Liver (tissue), 8 donors: ENCODE measurements at regions not wholly inside any gene's neighbourhood (a gene's known extent, or its start where the extent isn't known, plus 50 kb on each side); places are given as distances from the start of the nearest gene placed in this dataset.

ENCODE experiments used
- DNase-seq: peaks from one replicate; pipeline ENCODE4 v3.0.0-alpha.2; 2017; ENCODE audit warnings: low spot score
- H3K27ac ChIP-seq, 2 donors: one replicate each; pipeline ENCODE4 v1.7.0; 2013; ENCODE audit warnings: inconsistent platforms in 2 of 2, low read length in 2 of 2, control low read depth in 1 of 2, low read depth in 1 of 2, mild to moderate bottlenecking in 1 of 2
- H3K27me3 ChIP-seq, 4 donors: one replicate each; pipeline versions ENCODE4 v1.6.1 to v1.7.0; 2013; ENCODE audit warnings: low read length in 3 of 4, inconsistent platforms in 1 of 4, mild to moderate bottlenecking in 1 of 4, moderate library complexity in 1 of 4; ENCODE audit not compliant: control insufficient read depth in 4 of 4, insufficient read depth in 4 of 4
- H3K36me3 ChIP-seq, 4 donors: one replicate each; pipeline versions ENCODE4 v1.6.1 to v1.7.0; 2013; ENCODE audit warnings: low read length in 3 of 4, mild to moderate bottlenecking in 3 of 4, low read depth in 1 of 4, moderate library complexity in 1 of 4; ENCODE audit not compliant: control insufficient read depth in 4 of 4, insufficient read depth in 3 of 4
- H3K4me1 ChIP-seq, 4 donors: one replicate each; pipeline versions ENCODE4 v1.6.1 to v1.7.0; 2013; ENCODE audit warnings: low read length in 3 of 4, mild to moderate bottlenecking in 3 of 4, moderate library complexity in 1 of 4; ENCODE audit not compliant: control insufficient read depth in 4 of 4, insufficient read depth in 4 of 4
- H3K4me3 ChIP-seq, 3 donors: one replicate each; pipeline versions ENCODE4 v1.6.1 to v1.7.0; 2013; ENCODE audit warnings: low read length in 3 of 3, control low read depth in 1 of 3, low read depth in 1 of 3, mild to moderate bottlenecking in 1 of 3
- H3K9ac ChIP-seq, 2 donors: one replicate each; pipeline ENCODE4 v1.7.0; 2013; ENCODE audit warnings: low read length in 2 of 2, mild to moderate bottlenecking in 2 of 2, moderate library complexity in 2 of 2, control low read depth in 1 of 2, low read depth in 1 of 2
- H3K9me3 ChIP-seq, 4 donors: one replicate each; pipeline versions ENCODE4 v1.6.1 to v1.7.0; 2013; ENCODE audit warnings: low read length in 3 of 4; ENCODE audit not compliant: control insufficient read depth in 4 of 4
- EGR1 ChIP-seq, 2 donors: IDR thresholded peaks; 2 replicates each; pipeline ENCODE4 v1.6.1; 2016 to 2018; ENCODE audit warnings: antibody characterized with exemption in 2 of 2, low read depth in 2 of 2
- FOXA2 ChIP-seq: IDR thresholded peaks from 2 replicates; pipeline ENCODE4 v1.6.1; 2016; ENCODE audit warnings: antibody characterized with exemption
- GABPA ChIP-seq, 2 donors: IDR thresholded peaks in 1 of 2; conservative IDR thresholded peaks in 1 of 2; 2 replicates each; pipeline ENCODE4 v1.6.1; 2016; ENCODE audit warnings: antibody characterized with exemption in 2 of 2, mild to moderate bottlenecking in 1 of 2, moderate library complexity in 1 of 2
- JUND ChIP-seq, 2 donors: IDR thresholded peaks; 2 replicates each; pipeline ENCODE4 v1.6.1; 2016; ENCODE audit warnings: antibody characterized with exemption in 2 of 2
- NR2F2 ChIP-seq: IDR thresholded peaks from 2 replicates; pipeline ENCODE4 v1.6.1; 2016; ENCODE audit warnings: antibody characterized with exemption
- RAD21 ChIP-seq, 2 donors: IDR thresholded peaks; 2 replicates each; pipeline ENCODE4 v1.6.1; 2016; ENCODE audit warnings: antibody characterized with exemption in 2 of 2, mild to moderate bottlenecking in 2 of 2
- RXRA ChIP-seq, 2 donors: IDR thresholded peaks; 2 replicates each; pipeline ENCODE4 v1.6.1; 2017 to 2018; ENCODE audit warnings: antibody characterized with exemption in 2 of 2, mild to moderate bottlenecking in 1 of 2
- SP1 ChIP-seq: IDR thresholded peaks from 2 replicates; pipeline ENCODE4 v1.6.1; 2018; ENCODE audit warnings: antibody characterized with exemption, mild to moderate bottlenecking
- TAF1 ChIP-seq: conservative IDR thresholded peaks from 2 replicates; pipeline ENCODE4 v1.6.1; 2016; ENCODE audit warnings: antibody characterized with exemption, mild to moderate bottlenecking
- YY1 ChIP-seq: IDR thresholded peaks from 2 replicates; pipeline ENCODE4 v1.6.1; 2016; ENCODE audit warnings: antibody characterized with exemption, mild to moderate bottlenecking
- WGBS: extraction: QIAGEN DNeasy Blood & Tissue Kit; methylation state at CpG from one replicate; pipeline ENCODE4 v1.1.7; 2013; 5-methylcytosine and 5-hydroxymethylcytosine counted together
- TF ChIP-seq, protein P1 (sequence below): IDR thresholded peaks from 2 replicates; pipeline ENCODE4 v1.6.1; 2016; ENCODE audit warnings: antibody characterized with exemption
- TF ChIP-seq, protein P2 (sequence below): IDR thresholded peaks from 2 replicates; pipeline ENCODE4 v1.6.1; 2016; ENCODE audit warnings: antibody characterized with exemption
- TF ChIP-seq, protein P3 (sequence below): IDR thresholded peaks from 2 replicates; pipeline ENCODE4 v1.6.1; 2016; ENCODE audit warnings: antibody characterized with exemption, mild to moderate bottlenecking
- TF ChIP-seq, protein P4 (sequence below): IDR thresholded peaks from 2 replicates; pipeline ENCODE4 v1.6.1; 2016; ENCODE audit warnings: antibody characterized with exemption
- TF ChIP-seq, protein P5 (sequence below): fragments of 150-350 bp; IDR thresholded peaks from 2 replicates; pipeline ENCODE4 v1.5.1; 2017; ENCODE audit warnings: improper control_type of control experiment, low read depth, low read length; ENCODE audit not compliant: missing input control
- donor health status: healthy.
- donor health status: healthy.
- donor health status: healthy.
- donor health status: healthy.
- donor health status: healthy.

DNA sequence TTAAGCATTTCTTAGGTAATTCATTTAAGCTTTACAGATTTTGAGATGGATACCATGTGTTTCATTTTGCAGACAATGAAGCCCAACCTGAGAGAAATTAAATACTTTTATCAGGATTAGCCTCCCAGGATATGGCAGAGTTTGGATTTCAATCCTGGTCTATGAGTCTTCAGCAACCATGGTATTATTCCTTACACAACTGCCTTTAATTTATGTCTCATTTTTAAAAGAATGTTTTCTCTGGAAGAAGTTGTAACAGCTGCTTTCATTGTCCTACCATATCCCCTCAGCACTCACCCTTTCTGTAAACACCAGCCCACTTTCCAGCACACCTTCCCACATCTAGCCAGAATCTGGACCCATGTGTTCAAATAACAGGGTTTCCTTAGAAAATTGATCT lies 863.7 kb upstream of the VRK2 start:
- no peaks in the 10 kb centered on the region for H3K27me3 ChIP-seq
- no peak overlapping the region for H3K9ac ChIP-seq
- H3K36me3 ChIP-seq: no peaks in the 10 kb centered on the region
- H3K27ac ChIP-seq: no peak overlapping the region
- H3K4me3 ChIP-seq: no peak overlapping the region
- TF ChIP-seq NR2F2: no peak
- TF ChIP-seq, protein P1, sequence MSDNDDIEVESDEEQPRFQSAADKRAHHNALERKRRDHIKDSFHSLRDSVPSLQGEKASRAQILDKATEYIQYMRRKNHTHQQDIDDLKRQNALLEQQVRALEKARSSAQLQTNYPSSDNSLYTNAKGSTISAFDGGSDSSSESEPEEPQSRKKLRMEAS: no peak
- TF ChIP-seq, protein P2, sequence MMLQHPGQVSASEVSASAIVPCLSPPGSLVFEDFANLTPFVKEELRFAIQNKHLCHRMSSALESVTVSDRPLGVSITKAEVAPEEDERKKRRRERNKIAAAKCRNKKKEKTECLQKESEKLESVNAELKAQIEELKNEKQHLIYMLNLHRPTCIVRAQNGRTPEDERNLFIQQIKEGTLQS: no peak
- TF ChIP-seq, protein P3, sequence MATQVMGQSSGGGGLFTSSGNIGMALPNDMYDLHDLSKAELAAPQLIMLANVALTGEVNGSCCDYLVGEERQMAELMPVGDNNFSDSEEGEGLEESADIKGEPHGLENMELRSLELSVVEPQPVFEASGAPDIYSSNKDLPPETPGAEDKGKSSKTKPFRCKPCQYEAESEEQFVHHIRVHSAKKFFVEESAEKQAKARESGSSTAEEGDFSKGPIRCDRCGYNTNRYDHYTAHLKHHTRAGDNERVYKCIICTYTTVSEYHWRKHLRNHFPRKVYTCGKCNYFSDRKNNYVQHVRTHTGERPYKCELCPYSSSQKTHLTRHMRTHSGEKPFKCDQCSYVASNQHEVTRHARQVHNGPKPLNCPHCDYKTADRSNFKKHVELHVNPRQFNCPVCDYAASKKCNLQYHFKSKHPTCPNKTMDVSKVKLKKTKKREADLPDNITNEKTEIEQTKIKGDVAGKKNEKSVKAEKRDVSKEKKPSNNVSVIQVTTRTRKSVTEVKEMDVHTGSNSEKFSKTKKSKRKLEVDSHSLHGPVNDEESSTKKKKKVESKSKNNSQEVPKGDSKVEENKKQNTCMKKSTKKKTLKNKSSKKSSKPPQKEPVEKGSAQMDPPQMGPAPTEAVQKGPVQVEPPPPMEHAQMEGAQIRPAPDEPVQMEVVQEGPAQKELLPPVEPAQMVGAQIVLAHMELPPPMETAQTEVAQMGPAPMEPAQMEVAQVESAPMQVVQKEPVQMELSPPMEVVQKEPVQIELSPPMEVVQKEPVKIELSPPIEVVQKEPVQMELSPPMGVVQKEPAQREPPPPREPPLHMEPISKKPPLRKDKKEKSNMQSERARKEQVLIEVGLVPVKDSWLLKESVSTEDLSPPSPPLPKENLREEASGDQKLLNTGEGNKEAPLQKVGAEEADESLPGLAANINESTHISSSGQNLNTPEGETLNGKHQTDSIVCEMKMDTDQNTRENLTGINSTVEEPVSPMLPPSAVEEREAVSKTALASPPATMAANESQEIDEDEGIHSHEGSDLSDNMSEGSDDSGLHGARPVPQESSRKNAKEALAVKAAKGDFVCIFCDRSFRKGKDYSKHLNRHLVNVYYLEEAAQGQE: no peak
- TF ChIP-seq RAD21 (IDR thresholded peaks at IDR 0.05): no peak
- no peak for TF ChIP-seq GABPA (IDR thresholded peaks at IDR 0.05 in 1 of 2, conservative IDR thresholded peaks at IDR 0.05 in 1 of 2)
- no peak for TF ChIP-seq EGR1 (IDR thresholded peaks at IDR 0.05; ENCODE audit: low read depth in 2 of 2)
- no peak for TF ChIP-seq FOXA2
- TF ChIP-seq TAF1: no peak
- TF ChIP-seq, protein P4, sequence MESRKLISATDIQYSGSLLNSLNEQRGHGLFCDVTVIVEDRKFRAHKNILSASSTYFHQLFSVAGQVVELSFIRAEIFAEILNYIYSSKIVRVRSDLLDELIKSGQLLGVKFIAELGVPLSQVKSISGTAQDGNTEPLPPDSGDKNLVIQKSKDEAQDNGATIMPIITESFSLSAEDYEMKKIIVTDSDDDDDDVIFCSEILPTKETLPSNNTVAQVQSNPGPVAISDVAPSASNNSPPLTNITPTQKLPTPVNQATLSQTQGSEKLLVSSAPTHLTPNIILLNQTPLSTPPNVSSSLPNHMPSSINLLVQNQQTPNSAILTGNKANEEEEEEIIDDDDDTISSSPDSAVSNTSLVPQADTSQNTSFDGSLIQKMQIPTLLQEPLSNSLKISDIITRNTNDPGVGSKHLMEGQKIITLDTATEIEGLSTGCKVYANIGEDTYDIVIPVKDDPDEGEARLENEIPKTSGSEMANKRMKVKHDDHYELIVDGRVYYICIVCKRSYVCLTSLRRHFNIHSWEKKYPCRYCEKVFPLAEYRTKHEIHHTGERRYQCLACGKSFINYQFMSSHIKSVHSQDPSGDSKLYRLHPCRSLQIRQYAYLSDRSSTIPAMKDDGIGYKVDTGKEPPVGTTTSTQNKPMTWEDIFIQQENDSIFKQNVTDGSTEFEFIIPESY: no peak
- TF ChIP-seq YY1: no peak
- TF ChIP-seq, protein P5, sequence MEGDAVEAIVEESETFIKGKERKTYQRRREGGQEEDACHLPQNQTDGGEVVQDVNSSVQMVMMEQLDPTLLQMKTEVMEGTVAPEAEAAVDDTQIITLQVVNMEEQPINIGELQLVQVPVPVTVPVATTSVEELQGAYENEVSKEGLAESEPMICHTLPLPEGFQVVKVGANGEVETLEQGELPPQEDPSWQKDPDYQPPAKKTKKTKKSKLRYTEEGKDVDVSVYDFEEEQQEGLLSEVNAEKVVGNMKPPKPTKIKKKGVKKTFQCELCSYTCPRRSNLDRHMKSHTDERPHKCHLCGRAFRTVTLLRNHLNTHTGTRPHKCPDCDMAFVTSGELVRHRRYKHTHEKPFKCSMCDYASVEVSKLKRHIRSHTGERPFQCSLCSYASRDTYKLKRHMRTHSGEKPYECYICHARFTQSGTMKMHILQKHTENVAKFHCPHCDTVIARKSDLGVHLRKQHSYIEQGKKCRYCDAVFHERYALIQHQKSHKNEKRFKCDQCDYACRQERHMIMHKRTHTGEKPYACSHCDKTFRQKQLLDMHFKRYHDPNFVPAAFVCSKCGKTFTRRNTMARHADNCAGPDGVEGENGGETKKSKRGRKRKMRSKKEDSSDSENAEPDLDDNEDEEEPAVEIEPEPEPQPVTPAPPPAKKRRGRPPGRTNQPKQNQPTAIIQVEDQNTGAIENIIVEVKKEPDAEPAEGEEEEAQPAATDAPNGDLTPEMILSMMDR: no peak
- no peak for TF ChIP-seq RXRA (IDR thresholded peaks at IDR 0.05)
- TF ChIP-seq SP1: no peak
- no peak for DNase-seq
- no peaks in the 10 kb centered on the region for H3K4me1 ChIP-seq
- no peaks in the 10 kb centered on the region for H3K9me3 ChIP-seq

DNA sequence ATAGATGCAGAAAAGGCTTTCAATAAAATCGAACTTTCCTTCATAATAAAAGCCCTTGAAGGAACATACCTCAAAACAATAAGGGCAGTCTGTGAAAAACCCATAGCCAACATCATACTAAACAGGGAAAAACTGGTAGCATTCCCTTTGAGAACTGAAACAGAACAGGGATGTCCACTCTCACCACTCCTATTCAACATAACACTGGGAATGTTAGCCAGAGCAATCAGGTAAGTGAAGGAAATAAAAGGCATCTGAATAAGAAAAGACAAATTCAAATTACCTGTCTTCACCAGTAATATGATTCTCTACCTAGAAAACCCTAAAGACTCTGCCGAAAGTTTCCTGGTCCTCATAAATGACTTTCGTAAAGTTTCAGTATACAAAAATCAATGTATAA lies 861.0 kb upstream of the VRK2 start:
- Histone ChIP-seq H3K4me3 (no peak overlapping the region), H3K27ac (no peak overlapping the region), H3K9ac (no peak overlapping the region), H3K27me3 (no peaks in the 10 kb centered on the region), H3K9me3 (no peaks in the 10 kb centered on the region), H3K4me1 (no peaks in the 10 kb centered on the region), H3K36me3 (no peaks in the 10 kb centered on the region)
- TF ChIP-seq RAD21 (IDR thresholded peaks at IDR 0.05): no peak
- TF ChIP-seq, protein P3: no peak
- no peak for TF ChIP-seq FOXA2
- TF ChIP-seq JUND (IDR thresholded peaks at IDR 0.05): no peak
- TF ChIP-seq, protein P2: no peak
- WGBS: 70% methylated on average over 3 of the region's 3 CpGs
- DNase-seq: no peak
